Uterus (tissue), 2 donors: ENCODE measurements at regions not wholly inside any gene's neighbourhood (a gene's known extent, or its start where the extent isn't known, plus 50 kb on each side); places are given as distances from the start of the nearest gene placed in this dataset.

Experiments used
- CTCF ChIP-seq, 4 experiments: fragments of 200-600 bp in 2 of 4; fragments of 450-650 bp in 2 of 4; sonication (generic) in 2 of 4; IDR thresholded peaks; one replicate each; pipeline ENCODE4 v1.5.1; 2016 to 2019; ENCODE audit warnings: antibody characterized with exemption in 4 of 4, mild to moderate bottlenecking in 2 of 4, moderate library complexity in 1 of 4
- POLR2A ChIP-seq, 2 donors: fragments of 450-650 bp; IDR thresholded peaks; one replicate each; pipeline ENCODE4 v1.6.1; 2016; ENCODE audit warnings: antibody characterized with exemption in 2 of 2, mild to moderate bottlenecking in 1 of 2, moderate library complexity in 1 of 2

- TF ChIP-seq POLR2A (IDR thresholded peaks at IDR 0.05) (no peak), CTCF (IDR thresholded peaks at IDR 0.05) (no peak)
These were observed 533.2 kb upstream of the POM121L12 start for GRCh38 chr7:52502281-52502680.
